ENCODE measurements at regions not wholly inside any gene's neighbourhood (a gene's known extent, or its start where the extent isn't known, plus 50 kb on each side); places are given as distances from the start of the nearest gene placed in this dataset.

GRCh38 chr9:13770956-13771355 is 491.5 kb upstream of the MPDZ start:
- H3K4me3 ChIP-seq (ENCODE audit: low read length): no peak overlapping the region
- TF ChIP-seq, protein P1, sequence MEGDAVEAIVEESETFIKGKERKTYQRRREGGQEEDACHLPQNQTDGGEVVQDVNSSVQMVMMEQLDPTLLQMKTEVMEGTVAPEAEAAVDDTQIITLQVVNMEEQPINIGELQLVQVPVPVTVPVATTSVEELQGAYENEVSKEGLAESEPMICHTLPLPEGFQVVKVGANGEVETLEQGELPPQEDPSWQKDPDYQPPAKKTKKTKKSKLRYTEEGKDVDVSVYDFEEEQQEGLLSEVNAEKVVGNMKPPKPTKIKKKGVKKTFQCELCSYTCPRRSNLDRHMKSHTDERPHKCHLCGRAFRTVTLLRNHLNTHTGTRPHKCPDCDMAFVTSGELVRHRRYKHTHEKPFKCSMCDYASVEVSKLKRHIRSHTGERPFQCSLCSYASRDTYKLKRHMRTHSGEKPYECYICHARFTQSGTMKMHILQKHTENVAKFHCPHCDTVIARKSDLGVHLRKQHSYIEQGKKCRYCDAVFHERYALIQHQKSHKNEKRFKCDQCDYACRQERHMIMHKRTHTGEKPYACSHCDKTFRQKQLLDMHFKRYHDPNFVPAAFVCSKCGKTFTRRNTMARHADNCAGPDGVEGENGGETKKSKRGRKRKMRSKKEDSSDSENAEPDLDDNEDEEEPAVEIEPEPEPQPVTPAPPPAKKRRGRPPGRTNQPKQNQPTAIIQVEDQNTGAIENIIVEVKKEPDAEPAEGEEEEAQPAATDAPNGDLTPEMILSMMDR (conservative IDR thresholded peaks at IDR 0.05; ENCODE audit: low read depth, low read length): no peak
- DNase-seq (ENCODE audit: low read depth): no peak

DNA sequence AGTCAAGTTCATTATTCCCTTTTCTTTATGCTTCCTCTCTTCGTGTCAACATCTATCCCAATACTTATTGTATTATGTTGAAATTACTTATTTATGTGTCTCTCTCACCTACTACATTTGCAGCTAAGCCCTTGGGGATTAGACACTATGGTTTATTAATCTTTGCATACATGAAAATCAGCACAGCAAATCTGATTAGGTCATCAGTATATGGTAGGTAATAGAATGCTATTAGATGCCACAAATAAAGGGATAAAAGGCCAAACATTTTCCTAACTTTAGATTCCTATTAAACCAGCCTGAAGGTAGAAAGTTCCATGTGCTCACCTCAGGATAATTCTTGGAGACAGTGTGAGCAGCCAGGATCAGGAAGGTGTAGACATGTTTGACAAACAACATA is 490.1 kb upstream of the MPDZ start:
- H3K4me3 ChIP-seq (ENCODE audit: low read length): no peak overlapping the region
- no peak for DNase-seq (ENCODE audit: low read depth)
- TF ChIP-seq, protein P1 (conservative IDR thresholded peaks at IDR 0.05; ENCODE audit: low read depth, low read length): no peak

DNA sequence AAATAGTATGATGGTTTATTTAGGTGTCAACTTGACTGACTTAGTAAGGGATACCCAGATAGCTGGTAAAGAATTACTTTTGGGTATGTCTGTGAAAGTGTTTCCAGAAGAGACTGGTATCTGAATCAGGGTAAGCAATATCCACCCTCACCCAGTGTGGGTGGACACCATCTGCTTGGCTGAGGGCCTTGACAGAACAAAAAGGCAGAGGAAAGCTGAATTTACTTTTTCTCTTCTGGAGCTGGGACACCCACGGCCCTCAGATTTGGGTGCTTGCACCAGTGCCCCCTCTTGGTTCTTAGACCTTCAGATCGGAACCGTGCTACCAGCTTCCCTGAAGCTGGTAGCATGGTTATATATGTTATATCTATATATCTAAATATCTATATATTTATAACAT is 489.5 kb upstream of the MPDZ start:
- DNase-seq (ENCODE audit: low read depth): no peak
- H3K4me3 ChIP-seq (ENCODE audit: low read length): no peak overlapping the region
- TF ChIP-seq, protein P1 (conservative IDR thresholded peaks at IDR 0.05; ENCODE audit: low read depth, low read length): no peak

DNA sequence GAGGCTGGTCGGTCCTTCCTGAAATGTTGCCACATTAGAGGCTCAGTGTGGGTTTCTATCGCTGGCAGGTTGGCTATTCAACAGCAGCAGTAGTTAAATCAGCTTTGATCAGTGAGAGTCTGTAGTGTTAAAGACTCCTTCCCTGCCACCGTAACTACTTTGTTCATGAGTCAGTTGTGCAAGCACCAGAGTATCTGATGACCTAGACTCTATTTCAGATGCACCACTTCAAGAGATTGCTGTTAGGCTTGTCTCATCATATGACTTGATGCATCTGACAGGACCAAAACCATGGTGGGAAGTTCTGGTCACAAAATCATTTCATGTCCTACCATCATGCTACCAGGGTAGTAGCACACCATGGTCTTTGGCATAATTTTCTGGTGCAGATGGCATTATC is 482.7 kb upstream of the MPDZ start:
- TF ChIP-seq, protein P1 (conservative IDR thresholded peaks at IDR 0.05; ENCODE audit: low read depth, low read length): no peak
- no peak overlapping the region for H3K4me3 ChIP-seq (ENCODE audit: low read length)
- DNase-seq (ENCODE audit: low read depth): no peak

DNA sequence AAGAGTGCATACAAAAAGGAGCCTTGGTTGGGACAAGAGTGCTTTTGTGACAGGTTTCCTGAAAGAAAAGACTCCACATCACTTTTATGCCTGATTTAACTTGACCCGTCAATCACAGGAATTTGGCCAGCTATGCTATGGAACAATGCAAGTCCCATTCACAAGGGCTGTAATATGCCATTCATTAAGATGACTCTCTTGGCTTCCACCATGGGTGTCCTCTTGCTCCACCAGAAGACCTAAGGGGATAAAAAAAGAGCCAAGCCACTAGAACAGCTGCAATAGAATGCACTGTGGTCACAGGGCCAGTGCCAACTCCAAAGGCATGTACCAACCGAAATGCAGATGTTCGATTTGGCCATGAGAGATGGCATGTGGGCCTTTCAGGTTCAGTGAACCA is 480.1 kb upstream of the MPDZ start:
- H3K4me3 ChIP-seq (ENCODE audit: low read length): no peak overlapping the region
- DNase-seq (ENCODE audit: low read depth): no peak
- TF ChIP-seq, protein P1 (conservative IDR thresholded peaks at IDR 0.05; ENCODE audit: low read depth, low read length): no peak

GRCh38 chr9:13758936-13759335 is 479.4 kb upstream of the MPDZ start:
- TF ChIP-seq, protein P1 (conservative IDR thresholded peaks at IDR 0.05; ENCODE audit: low read depth, low read length): no peak
- no peak overlapping the region for H3K4me3 ChIP-seq (ENCODE audit: low read length)
- no peak for DNase-seq (ENCODE audit: low read depth)

- DNase-seq (ENCODE audit: low read depth): no peak
- TF ChIP-seq, protein P1 (conservative IDR thresholded peaks at IDR 0.05; ENCODE audit: low read depth, low read length): no peak
- H3K4me3 ChIP-seq (ENCODE audit: low read length): no peak overlapping the region
Observed at GRCh38 chr9:13756943-13757342, 477.5 kb upstream of the MPDZ start.
